Stimulated activated CD4-positive, alpha-beta T cell treated with anti-CD3 and anti-CD28 coated beads, TNF-alpha, amount 100 ng/mL, for 1 hour (primary cell): ENCODE measurements at regions not wholly inside any gene's neighbourhood (a gene's known extent, or its start where the extent isn't known, plus 50 kb on each side); places are given as distances from the start of the nearest gene placed in this dataset.

Experiments used
- DNase-seq, 3 donors: peaks; one replicate each; pipeline ENCODE4 v3.0.0-alpha.2; 2020; ENCODE audit warnings: low read depth in 3 of 3, low spot score in 1 of 3

DNA sequence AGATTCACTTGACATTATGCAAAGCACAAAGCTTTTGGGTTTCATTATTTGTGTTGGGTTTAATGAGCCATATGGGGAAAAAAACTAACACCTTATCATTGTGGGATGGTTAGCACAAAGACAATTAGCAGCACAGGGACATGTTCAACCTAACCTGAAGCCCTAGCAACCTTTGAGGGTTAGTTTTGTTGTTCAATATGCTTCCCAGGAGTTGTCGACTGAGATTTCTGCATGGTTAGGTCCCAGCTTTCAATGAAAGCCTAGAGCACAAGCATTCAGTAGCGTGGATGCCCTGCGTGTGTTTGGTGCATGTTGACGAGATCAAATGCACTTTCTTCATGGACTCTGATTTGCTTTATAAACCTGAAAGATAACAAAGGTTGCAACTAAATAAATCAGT, 565.2 kb upstream of the TLE4 start:
- DNase-seq, result no peak

DNA sequence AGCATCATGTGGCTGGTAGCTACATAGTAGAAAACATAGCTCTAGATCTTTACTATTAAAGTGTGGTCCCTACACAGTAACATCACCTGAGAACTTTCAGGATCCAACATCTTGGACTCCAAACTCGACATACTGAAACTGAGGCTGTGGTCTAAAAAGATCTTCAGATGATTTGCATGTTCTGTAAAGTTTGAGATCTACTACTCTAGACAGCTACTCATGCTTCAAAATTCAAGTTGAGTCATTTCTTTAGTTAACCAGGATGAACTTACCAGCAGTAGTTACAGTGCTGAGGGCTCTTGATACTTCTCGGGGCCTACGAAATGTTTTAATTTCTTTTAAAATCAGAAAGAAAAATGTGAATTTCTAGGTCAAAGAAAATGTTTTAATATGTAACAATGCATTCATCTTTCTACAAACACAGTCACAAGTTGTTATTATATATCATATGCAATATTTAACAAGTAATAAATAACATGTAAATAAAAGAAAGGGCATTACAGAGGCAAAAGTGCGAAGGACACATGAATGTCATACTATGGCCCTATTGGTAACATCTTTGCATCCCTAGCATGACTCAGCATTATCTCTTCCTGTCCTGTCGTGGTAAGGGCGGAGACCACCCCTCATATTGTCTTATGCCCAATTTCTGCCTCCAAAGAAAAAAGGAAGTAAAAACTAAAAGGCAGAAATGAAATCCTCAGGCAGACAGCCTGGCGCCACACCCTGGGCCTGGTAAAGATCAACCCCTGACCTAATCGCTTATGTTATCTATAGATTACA, 563.9 kb upstream of the TLE4 start:
- no peak for DNase-seq

DNA sequence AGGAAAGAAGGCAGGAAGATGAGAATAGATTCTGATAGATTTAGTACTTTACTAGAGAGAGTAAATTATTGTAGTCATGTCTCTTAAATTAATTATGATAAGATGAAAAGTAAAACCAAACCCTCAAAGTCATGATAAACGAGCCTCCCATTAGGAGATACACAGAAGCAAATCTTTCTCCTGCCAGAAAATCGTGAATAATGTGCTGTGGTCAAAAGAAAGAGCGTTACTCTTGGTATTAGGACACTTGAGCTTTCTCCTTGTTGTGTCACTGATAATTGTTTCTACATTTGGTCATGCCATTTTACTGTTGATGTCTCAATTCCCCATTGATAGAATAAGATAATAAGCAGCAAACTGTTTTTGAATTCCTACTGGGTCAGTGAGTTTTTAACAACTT, 562.8 kb upstream of the TLE4 start:
- no peak for DNase-seq

DNA sequence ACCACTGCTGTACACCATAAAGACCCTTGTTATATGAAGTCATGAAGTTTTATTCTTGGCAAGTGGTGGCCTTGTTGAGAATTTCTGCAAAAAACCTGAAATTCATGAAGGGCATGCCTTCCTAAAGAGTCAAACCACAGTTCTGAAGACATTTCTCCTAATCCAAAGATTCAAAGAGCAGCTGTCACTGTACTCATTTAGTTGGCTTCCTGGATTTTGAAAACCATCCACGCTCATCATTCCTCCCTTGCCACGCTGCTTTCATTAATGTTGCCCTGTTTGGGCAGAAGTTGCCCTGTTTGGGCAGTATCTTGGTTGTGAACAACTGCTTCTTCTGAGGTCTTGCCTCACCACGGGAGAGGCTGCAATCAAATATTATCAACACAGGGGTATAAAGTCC, 560.3 kb upstream of the TLE4 start:
- DNase-seq, result no peak

DNA sequence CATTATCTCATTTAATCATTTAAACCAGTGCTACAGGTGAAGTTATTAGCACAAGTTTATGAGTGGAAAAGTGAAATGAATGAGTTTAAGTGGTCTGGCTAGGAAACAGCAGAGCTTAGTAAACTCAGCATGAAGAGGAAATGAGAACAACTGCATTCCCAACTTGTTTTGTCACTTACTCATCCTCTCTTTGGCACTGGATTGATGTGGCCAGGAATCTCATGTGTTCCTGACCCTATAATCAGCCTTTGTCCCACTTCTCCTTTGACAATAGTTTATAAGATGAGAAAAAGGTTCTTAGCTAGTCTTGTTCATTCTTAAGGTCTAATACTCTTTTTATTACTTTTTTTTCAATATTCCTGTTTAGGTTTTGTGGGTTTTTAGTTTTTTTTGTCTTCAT, 559.2 kb upstream of the TLE4 start:
- no peak for DNase-seq

DNA sequence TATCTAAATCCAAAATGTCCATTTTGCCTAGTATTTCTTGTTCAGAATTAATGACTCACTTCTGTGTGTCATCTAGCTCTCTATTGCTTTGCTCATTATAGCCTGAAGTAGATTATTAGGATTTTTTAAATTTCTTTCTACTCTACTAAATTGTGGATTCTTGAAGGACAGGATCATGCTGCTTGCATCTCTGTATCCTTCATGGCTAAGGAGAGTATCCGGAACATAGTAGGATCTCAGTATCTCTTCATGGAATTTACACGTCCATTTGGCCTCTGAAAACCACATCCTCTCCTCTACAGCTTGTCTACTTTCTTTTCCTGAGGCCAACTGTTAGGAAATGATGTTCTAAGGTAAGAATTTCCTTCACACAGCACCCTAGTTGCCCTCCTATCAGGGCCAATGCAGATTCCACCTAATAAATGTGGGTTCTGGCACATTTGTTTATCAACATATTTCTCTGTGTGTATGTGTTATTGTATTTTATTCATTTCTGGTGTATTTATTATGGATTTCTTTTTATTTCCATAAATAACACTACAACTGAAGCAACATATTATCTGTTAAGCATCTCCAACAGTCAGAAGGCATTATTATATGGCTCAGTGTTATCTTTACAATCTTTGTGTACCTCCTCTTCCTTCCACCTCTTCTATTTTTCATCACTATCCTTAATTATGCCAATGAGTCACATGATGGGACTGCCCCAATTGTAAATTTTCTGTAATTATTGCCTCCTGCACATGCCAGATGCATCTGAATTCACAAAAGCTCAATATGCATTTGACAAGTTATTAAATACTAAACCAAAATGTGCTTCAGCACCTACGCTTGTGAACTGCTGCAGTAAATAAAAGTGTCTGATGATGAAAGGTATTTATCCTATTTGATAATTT, 557.8 kb upstream of the TLE4 start:
- no peak for DNase-seq

DNA sequence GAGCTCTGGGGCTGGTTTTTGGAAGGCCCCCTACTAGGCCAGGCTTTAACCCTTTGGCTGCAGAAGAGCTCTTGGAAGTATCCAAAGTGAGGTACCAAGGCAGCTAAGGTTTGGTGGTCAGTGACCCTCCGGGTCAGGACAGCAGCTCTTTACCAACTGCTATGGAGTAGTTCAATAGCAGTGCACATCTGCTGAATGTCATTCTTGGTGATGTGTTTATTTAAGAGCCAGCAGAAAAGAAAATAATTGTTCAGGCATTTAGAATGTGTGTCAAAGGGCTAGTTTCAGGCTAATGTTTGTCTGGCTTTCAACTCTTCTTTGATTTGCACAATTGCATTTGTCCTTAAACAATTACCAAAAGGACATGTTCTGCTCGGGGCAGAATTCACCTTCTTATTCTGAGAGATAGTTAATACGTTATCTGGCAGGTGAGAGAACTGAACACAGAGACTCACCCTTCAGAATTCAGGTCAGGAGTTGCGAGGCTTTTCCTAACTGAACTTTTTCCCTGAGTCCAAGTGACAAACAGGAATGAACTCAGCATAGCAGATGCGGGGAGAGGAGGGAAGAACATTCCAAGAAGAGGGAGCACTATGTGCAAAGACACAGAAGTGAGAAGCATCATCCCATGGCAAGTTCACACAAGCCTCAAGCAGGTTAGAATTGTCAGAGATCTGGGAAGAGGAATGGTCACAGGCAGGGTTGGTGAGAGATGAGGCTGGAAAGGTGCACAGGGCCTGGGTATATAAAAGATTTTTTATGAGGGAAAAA, 556.7 kb upstream of the TLE4 start:
- DNase-seq, result no peak

DNA sequence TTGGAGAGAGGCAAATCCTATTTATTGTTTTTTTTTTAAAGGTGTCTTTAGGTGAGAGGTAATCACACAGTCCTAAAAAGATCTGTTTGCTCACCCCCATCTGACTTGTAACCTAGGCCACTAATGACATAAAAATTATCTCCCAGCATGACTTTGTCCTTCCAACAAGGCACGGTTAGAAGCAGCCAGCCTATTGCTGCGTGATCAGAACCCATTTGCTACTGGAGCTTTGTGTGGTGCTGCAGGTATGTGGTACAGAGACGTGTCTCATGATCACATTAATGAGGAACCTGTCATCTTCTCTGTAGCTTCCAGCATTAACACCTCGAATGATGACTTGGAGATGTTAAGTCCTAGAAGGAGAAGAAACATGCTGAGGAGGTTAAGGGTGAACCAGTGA, 555.8 kb upstream of the TLE4 start:
- no peak for DNase-seq

DNA sequence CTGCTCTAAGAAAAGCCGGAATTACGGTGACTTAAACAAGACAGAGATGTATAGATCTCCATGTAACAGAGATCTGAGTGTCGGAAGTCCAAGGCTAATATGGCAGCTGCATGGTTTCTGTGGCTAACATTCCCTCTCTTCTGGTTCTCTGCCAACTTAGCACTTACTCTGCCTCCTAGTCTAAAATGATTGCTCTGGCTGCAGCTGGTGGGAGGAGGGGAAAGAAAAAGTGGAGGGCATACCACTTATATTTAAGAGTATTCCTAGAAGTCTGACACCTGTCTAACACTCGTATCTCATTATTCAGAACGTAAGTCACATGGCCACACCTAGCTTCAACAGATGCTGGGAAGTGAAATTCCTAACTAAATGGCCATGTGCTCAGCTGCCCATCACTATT, 551.5 kb upstream of the TLE4 start:
- DNase-seq, result no peak

DNA sequence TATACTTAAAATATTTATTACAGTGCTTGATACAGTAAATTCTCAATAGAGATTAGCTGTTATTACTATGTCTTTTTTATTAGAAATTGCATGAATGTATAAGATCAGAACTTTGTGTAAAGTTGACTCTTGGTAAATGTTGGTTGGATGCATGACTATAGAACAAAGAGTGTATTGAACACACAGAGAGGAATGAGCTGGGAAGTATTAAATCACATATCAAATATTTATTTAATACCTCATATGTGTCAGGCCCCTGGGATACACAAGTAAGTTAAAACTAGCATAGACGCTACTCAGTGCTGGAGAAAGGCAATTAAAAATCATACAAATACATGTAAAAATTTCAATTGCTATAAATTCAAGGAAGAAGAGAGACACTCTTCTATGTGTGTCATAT, 550.7 kb upstream of the TLE4 start:
- no peak for DNase-seq

DNA sequence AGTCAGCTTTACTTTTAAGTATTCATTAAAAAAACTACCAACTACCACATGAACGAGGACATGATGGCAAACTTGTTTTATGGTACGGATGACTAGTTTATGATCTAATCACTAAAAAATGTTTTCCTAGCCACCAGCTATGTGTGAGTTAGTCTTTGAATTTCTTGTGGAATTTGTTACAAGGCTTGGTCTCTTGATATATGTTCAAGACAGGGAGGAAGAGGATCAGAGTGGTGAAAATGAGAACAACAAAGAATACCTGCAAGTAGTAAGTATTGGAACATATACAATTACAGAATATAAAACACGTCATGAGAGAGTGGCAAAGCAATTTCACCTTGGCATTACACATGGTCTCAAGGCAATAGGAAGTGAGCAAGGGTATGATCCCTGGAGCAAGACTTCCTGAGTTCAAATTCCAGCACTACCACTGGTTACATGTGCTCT, 548.6 kb upstream of the TLE4 start:
- no peak for DNase-seq

DNA sequence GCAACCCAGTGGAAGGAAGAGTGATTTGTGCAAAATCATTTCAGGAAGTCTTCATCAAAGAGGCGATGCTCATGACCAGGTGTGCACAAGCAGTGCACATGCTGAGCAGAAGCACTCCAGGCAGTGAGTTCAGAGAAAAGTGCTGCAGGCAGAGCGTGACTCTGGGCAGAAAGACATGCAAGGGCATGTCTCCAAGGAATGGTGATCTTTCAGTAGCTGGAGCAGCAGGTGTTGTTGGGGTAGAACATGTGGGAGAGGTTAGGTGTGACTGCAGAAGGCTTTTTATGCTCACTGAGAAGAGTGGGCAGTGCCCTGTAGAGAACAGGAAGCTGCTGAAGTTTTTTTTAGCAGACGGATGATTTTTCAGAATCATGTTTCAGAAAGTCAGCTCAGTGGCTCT, 545.4 kb upstream of the TLE4 start:
- no peak for DNase-seq

DNA sequence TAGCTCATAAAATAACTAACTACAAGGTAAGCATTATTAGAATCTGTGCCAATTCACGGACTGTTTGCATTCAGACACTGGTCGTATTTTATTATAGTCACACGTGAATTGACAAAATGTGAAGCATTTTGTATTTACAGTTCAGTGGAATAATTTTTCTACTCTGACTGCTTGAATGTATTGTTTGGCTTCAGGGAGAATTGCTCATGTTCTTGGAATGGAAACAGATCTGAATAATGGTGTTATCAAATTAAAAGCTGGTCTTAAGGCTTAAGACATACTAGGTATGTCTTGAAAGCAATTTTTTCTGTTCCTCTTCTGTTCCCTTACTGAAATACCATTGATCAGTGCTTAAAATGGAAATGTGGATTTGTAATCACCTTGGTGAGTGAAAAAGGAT, 543.7 kb upstream of the TLE4 start:
- DNase-seq, result no peak

DNA sequence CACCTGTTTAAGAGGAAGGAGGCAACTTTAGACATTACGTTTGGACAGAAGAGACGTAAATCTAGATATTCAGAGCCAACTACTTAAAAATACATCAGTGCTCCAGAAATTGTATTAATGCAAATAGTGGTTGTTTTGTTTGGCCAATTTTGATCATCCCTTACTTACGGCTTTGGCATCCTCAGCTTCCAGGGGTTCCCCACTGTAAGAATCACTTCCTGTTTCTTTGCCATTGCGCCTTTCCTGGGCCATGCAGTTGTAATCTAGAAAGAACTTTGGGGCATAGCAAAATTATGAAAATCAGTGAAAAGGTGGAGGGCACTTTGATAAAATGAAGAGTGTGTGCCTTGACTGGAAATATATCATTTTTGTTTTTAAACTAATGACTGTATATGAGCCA, 537.2 kb upstream of the TLE4 start:
- no peak for DNase-seq

DNA sequence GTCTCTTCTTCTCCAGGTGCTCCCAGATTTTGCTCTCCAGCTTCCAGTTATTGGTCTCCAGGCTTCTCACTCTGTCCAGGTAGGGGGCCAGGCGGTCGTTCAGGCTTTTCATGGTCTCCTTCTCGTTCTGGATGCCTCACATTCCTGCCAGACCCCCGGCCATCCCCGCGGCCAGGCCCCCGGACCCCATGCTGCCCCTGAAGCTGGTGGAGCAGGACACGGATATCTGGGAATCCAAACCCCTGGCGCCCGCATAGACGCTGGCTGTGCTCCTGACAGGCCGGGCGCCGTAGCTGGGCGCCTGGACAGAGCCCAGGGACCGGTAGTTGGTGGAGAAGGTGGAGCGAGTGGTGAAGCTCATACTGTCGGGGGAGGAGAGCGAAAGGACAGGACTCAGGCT, 534.4 kb upstream of the TLE4 start:
- no peak for DNase-seq

DNA sequence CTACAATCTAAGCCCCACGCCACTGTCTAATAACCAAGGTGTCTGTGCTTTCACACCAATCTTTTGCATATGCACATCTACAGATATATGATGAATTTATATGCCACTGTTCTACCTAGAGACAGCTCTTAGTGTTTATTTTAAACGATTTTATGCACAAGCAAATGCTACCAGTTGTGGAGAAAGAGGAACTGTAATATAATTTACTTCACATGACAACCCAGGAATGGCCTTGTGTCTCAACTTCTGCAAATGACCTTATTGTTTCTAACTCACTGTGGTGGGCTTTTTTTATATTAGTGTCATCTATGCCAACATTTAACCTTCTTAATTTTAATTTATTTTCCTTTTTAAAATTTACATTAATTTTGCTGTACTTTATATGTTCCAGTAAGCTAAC, 531.1 kb upstream of the TLE4 start:
- DNase-seq, result no peak

DNA sequence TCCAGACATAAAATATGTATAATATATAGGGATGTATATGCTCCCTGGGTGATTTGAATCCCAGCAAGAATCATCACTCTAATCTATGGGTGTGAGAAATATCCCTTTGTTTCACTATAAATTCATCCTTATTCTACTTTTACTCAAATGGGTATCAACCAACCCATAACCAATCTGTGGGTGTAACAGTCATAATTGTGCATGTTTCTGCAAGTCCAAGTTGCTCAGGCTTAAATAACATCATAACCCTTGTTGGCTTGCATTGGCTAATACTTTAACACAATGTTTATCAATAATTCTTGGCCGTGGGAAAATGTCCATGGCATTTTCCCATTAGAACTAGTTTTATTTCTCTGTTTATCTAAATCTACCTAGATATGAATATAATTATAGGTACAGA, 530.5 kb upstream of the TLE4 start:
- DNase-seq, result no peak

DNA sequence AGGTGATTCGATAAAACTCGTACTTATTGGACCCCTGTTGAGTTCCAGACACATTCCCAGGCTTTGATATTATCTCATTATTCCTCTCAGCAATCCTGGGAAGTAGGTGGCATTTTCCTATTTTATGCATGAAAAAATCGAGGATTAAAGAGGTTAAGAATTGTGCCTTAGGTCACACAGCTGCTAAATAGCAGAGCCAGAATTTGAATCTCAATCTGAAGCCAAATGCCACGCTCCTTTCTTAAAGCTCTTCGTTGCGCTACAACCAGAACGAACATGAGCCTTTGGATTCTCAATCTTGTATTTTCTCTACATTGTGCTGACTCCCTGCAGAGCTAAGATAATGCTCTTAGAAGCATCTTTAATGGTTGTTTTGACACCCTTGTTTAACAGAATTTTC, 527.8 kb upstream of the TLE4 start:
- DNase-seq, result no peak

DNA sequence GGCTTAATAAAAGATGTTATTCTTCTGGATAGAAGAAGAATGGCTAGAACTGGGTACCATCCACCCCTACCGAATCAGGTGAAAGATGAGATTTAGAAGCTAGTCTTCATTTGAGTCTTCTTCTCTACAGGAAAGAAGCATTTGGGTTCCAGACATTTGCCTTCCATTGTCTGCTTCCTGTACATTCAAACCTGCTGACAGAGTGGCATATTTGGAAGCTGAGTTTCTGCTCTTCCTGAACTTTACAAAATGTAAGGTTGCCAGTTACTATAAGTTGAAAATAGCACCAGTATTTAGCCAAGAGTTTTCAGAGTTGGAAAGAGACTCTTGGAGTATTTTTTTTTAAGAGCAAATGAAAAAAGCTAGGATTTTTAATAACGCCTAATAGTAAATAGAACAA, 525.4 kb upstream of the TLE4 start:
- no peak for DNase-seq

DNA sequence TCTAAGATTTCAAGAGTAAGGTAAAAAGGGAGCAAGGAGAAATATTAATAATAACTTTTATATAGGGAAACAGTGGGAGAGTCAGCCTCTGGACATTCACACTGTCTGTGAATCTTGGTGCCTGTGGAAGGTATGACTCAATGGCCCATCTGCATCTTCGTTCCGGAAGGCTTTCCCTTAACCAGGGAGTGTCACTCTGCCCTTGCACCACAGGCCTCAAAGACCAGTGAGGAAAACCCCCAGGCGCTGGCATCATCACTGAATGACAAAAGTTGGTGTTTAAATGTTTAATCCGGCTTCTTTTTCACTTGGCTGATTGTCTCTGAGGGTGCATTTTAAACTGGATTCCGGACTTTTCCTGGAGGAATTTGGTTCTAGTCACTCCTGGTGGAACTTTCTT, 522.4 kb upstream of the TLE4 start:
- DNase-seq, result no peak

DNA sequence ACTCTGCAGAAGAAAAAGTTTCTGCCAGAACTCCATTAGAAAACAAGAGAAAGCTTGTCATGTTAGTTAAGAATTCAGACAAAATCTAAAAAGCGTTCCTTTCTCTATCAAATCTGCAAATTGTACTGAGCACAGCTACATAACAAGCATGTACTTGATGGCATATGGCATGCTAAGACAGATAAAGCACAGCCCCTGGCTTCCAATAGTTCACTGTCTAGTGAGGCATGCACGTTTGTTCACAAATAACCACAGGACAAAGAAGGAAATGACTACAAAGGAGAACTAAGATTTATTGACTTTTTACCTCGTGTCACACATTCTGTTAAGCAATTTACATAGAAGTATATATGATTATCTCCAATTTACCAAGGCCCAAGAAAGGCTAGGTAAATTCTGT, 518.2 kb upstream of the TLE4 start:
- DNase-seq, result no peak

DNA sequence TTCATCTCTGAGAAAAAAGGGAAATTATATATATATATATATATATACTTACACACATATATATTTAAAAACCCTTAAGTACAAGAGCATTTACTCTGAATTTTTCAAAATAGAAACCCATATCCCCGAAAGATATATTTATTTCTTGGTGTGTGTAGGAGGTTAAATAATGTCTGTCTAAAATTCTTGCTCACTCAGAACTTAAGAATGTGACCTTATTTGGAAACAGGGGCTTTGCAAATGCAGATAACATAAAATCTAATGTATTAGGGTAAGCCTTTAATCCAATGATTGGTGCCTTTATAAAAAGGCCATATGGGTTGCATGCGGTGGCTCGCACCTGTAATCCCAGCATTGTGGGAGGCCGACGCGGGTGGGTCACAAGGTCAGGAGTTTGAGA, 517.3 kb upstream of the TLE4 start:
- no peak for DNase-seq
